CD4-positive, CD25-positive, alpha-beta regulatory T cell (primary cell): ENCODE measurements at regions not wholly inside any gene's neighbourhood (a gene's known extent, or its start where the extent isn't known, plus 50 kb on each side); places are given as distances from the start of the nearest gene placed in this dataset.

Experiments
- ATAC-seq, 2 donors: fragments of 150-1000 bp; cut with Tn5 transposase; one replicate each; pipeline ENCODE4 v1.10.0; 2021; ENCODE audit warnings: low read depth in 2 of 2, moderate number of reproducible peaks in 2 of 2, moderate library complexity in 1 of 2
- DNase-seq, 3 donors: peaks; one replicate each; pipeline versions ENCODE4 v3.0.0 to v3.0.0-alpha.2; 2012 to 2022; ENCODE audit warnings: mixed read lengths in 1 of 3
- H3K27ac ChIP-seq: one replicate; pipeline ENCODE4 v1.7.0; 2013; ENCODE audit warnings: mild to moderate bottlenecking, low read length; ENCODE audit not compliant: insufficient read depth, poor library complexity, severe bottlenecking
- H3K27me3 ChIP-seq: one replicate; pipeline ENCODE4 v1.7.0; 2013; ENCODE audit warnings: low read length; ENCODE audit not compliant: control insufficient read depth, insufficient read depth
- H3K36me3 ChIP-seq: one replicate; pipeline ENCODE4 v1.7.0; 2013; ENCODE audit warnings: mild to moderate bottlenecking, low read length, moderate library complexity; ENCODE audit not compliant: control insufficient read depth, insufficient read depth
- H3K4me1 ChIP-seq: 2 replicates; pipeline ENCODE4 v1.7.0; 2013; ENCODE audit warnings: mild to moderate bottlenecking, low read length; ENCODE audit not compliant: insufficient read depth, control insufficient read depth, poor library complexity, severe bottlenecking
- H3K4me3 ChIP-seq: one replicate; pipeline ENCODE4 v1.7.0; 2013; ENCODE audit warnings: low read depth, mild to moderate bottlenecking, low read length, moderate library complexity
- H3K9me3 ChIP-seq, 2 experiments: 1 replicate in 1 of 2; 2 replicates in 1 of 2; pipeline ENCODE4 v1.7.0; 2013; ENCODE audit warnings: low read length in 2 of 2, mild to moderate bottlenecking in 1 of 2, moderate library complexity in 1 of 2; ENCODE audit not compliant: control insufficient read depth in 2 of 2
- H3K27ac Mint-ChIP-seq, 3 donors: one replicate each; pipeline ENCODE4 v1.8.0; 2020 to 2022; ENCODE audit warnings: mild to moderate bottlenecking in 3 of 3, mixed read lengths in 3 of 3, moderate library complexity in 2 of 3
- H3K27me3 Mint-ChIP-seq: one replicate; pipeline ENCODE4 v1.8.0; 2022; ENCODE audit warnings: mild to moderate bottlenecking, mixed read lengths
- H3K36me3 Mint-ChIP-seq: one replicate; pipeline ENCODE4 v1.8.0; 2020; ENCODE audit warnings: mixed read lengths
- H3K4me1 Mint-ChIP-seq, 4 donors: one replicate each; pipeline ENCODE4 v1.8.0; 2020 to 2022; ENCODE audit warnings: mixed read lengths in 4 of 4, mild to moderate bottlenecking in 1 of 4
- H3K4me3 Mint-ChIP-seq, 4 donors: one replicate each; pipeline ENCODE4 v1.8.0; 2020 to 2022; ENCODE audit warnings: mild to moderate bottlenecking in 4 of 4, mixed read lengths in 4 of 4, moderate library complexity in 3 of 4
- H3K9me3 Mint-ChIP-seq, 7 donors: one replicate each; pipeline ENCODE4 v1.8.0; 2020 to 2022; ENCODE audit warnings: mixed read lengths in 7 of 7, mild to moderate bottlenecking in 3 of 7, moderate library complexity in 2 of 7

DNA sequence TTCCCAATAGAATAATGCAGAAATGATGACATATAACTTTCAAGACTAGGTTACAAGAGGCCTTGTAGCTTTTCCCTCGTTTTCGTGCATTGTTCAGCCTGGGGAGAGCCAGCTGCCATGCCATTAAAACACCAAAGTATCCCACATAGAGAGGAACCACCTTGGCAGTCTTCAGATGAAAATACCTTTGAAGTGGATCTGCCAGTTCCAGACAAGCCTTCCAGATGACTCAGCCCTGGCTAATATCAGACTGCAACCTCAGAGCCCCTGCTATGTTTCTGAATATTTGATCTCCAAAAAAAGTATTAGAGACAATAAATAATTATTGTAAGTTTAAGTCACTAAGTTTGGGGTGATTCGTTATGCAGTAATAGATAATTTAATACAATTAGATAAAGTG is 294.3 kb upstream of the GBE1 start:
- Mint-ChIP-seq H3K9me3 (peaks cover 0 to 4% (median 1%) of the 10 kb centered on the region in 7 donors), H3K27me3 (no peaks in the 10 kb centered on the region), H3K27ac (no peak overlapping the region), H3K4me3 (no peak overlapping the region), H3K36me3 (no peaks in the 10 kb centered on the region), H3K4me1 (no peaks in the 10 kb centered on the region)
- Histone ChIP-seq H3K4me1 (no peaks in the 10 kb centered on the region), H3K27ac (no peak overlapping the region), H3K27me3 (no peaks in the 10 kb centered on the region), H3K4me3 (no peak overlapping the region), H3K9me3 (no peaks in the 10 kb centered on the region), H3K36me3 (no peaks in the 10 kb centered on the region)
- ATAC-seq (no peak), DNase-seq (no peak)

DNA sequence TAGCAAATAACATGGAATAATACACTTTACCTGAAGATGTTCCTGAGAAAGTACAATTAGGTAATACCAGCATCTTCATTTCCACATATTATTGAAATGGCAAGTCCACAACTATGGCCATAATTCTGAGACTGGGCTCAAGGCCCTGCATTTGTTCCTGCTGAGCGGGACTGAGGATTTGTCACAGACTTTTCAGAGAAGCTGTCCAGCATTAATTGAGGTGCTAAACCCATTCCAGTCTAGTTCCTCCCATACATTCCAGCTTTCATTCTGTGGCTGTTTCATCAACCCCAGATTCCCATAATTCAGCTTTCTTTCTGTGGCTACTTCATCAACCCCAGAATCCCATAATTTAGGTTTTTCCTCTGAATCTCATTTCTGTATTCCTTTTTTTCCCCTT is 293.4 kb upstream of the GBE1 start:
- no peaks in the 10 kb centered on the region for H3K27me3 ChIP-seq
- no peak overlapping the region for H3K27ac ChIP-seq
- no peaks in the 10 kb centered on the region for H3K36me3 Mint-ChIP-seq
- H3K27ac Mint-ChIP-seq = no peak overlapping the region
- H3K4me1 ChIP-seq = no peaks in the 10 kb centered on the region
- no peak for ATAC-seq
- DNase-seq = no peak
- no peak overlapping the region for H3K4me3 Mint-ChIP-seq
- H3K4me3 ChIP-seq = no peak overlapping the region
- H3K36me3 ChIP-seq = no peaks in the 10 kb centered on the region
- no peaks in the 10 kb centered on the region for H3K27me3 Mint-ChIP-seq
- H3K4me1 Mint-ChIP-seq = no peaks in the 10 kb centered on the region
- no peaks in the 10 kb centered on the region for H3K9me3 ChIP-seq
- H3K9me3 Mint-ChIP-seq = peaks cover 0 to 7% (median 0%) of the 10 kb centered on the region in 7 donors

DNA sequence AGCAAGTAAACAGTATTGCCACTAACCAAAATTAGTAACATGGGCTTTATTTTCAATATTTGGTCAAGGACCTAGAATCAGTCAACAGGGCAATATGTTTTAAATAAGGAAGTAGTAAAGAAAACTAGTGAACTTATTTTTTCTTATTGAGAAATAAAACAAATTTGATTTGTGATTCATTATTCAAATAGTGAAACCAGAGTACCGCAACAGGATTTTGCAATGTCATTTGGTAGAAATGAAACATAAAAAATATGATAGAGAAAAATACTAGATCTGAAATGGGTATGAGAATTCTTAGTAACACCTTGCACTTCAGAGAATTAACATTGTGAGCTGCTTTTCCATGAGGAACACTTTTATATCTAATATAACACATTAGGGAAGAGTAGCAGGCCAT is 291.8 kb upstream of the GBE1 start:
- Histone ChIP-seq H3K36me3 (no peaks in the 10 kb centered on the region), H3K27ac (no peak overlapping the region), H3K27me3 (no peaks in the 10 kb centered on the region), H3K9me3 (no peaks in the 10 kb centered on the region), H3K4me3 (no peak overlapping the region), H3K4me1 (no peaks in the 10 kb centered on the region)
- no peak overlapping the region for H3K27ac Mint-ChIP-seq
- no peaks in the 10 kb centered on the region for H3K27me3 Mint-ChIP-seq
- ATAC-seq (no peak), DNase-seq (no peak)
- no peak overlapping the region for H3K4me3 Mint-ChIP-seq
- H3K36me3 Mint-ChIP-seq = no peaks in the 10 kb centered on the region
- H3K4me1 Mint-ChIP-seq = no peaks in the 10 kb centered on the region
- H3K9me3 Mint-ChIP-seq = peaks cover 0 to 7% (median 3%) of the 10 kb centered on the region in 7 donors

DNA sequence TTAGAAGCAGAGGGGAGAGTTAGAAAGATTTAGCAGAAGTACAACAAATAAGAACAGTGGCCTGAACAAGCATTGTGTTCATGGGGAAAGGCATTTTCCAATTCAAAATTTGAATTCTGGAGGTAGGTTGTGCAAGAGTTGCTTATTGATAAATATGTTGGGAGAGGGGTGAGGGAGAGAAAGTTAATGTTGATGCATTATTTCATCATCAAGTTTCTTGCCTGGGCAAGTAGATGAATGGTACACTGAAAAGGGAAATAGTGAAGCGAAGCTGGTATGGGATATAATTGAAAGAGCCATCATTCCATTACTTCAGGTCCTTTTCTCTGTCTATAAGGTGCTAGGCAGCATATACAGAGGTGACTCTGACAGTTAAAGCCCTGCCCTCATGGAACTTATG is 288.9 kb upstream of the GBE1 start:
- H3K36me3 ChIP-seq = no peaks in the 10 kb centered on the region
- no peak overlapping the region for H3K4me3 Mint-ChIP-seq
- no peaks in the 10 kb centered on the region for H3K4me1 Mint-ChIP-seq
- no peak overlapping the region for H3K27ac Mint-ChIP-seq
- H3K4me3 ChIP-seq = no peak overlapping the region
- H3K27me3 Mint-ChIP-seq = no peaks in the 10 kb centered on the region
- H3K27me3 ChIP-seq = no peaks in the 10 kb centered on the region
- DNase-seq (no peak), ATAC-seq (no peak)
- no peaks in the 10 kb centered on the region for H3K4me1 ChIP-seq
- no peaks in the 10 kb centered on the region for H3K9me3 ChIP-seq
- no peaks in the 10 kb centered on the region for H3K36me3 Mint-ChIP-seq
- H3K27ac ChIP-seq = no peak overlapping the region
- H3K9me3 Mint-ChIP-seq = peaks cover 2 to 8% (median 5%) of the 10 kb centered on the region in 7 donors

DNA sequence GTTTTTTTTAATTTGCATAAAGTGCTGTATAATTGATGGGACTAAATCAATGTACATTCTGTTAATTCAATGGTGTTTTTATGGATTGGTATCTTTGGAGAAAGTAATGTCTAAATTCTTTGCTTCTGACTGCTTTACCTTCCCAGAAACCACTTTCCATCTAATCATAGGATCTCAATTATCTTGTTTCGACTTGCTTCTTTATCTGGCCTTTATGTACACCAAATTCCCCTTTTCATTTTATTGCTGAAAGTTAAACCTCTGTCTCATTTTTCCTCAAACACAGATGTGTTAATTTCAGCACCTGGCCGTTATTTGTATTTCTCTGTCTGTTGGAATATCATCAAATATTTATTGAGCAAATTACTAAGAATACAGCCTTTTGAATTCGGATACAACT is 287.3 kb upstream of the GBE1 start:
- H3K4me1 ChIP-seq = no peaks in the 10 kb centered on the region
- Mint-ChIP-seq H3K36me3 (no peaks in the 10 kb centered on the region), H3K27me3 (no peaks in the 10 kb centered on the region), H3K4me1 (no peaks in the 10 kb centered on the region), H3K27ac (no peak overlapping the region), H3K4me3 (no peak overlapping the region), H3K9me3 (peaks cover 2 to 10% (median 6%) of the 10 kb centered on the region in 7 donors)
- H3K9me3 ChIP-seq = no peaks in the 10 kb centered on the region
- no peak overlapping the region for H3K4me3 ChIP-seq
- ATAC-seq (no peak), DNase-seq (no peak)
- no peaks in the 10 kb centered on the region for H3K27me3 ChIP-seq
- H3K36me3 ChIP-seq = no peaks in the 10 kb centered on the region
- H3K27ac ChIP-seq = no peak overlapping the region

GRCh38 chr3:82044930-82045705 is 283.7 kb upstream of the GBE1 start:
- Mint-ChIP-seq H3K27ac (no peak overlapping the region), H3K4me1 (no peaks in the 10 kb centered on the region), H3K27me3 (no peaks in the 10 kb centered on the region), H3K36me3 (no peaks in the 10 kb centered on the region), H3K9me3 (peaks cover 1 to 10% (median 5%) of the 10 kb centered on the region in 7 donors), H3K4me3 (no peak overlapping the region)
- Histone ChIP-seq H3K4me1 (no peaks in the 10 kb centered on the region), H3K27me3 (no peaks in the 10 kb centered on the region), H3K9me3 (no peaks in the 10 kb centered on the region), H3K4me3 (no peak overlapping the region), H3K27ac (no peak overlapping the region), H3K36me3 (no peaks in the 10 kb centered on the region)
- DNase-seq (no peak), ATAC-seq (no peak)

DNA sequence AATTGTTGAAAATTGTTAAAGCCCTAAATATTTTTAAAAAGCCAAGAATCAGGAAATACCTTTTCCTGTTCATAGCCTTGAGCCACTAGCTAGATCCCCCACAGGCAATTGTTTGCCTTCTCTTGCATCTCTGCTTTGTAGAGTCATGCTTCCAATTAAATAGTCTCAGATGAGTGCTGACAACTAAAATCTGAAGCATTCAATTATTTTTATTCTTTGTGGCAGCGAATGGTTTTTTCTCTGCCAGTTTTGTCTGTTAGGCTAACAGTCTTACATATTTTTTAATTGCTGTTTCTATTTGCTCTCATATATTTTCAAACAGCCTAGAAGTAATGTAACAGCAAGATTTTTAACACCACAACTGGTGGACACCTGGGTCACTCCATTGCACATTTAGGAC is 277.1 kb upstream of the GBE1 start:
- no peaks in the 10 kb centered on the region for H3K36me3 Mint-ChIP-seq
- Histone ChIP-seq H3K27me3 (no peaks in the 10 kb centered on the region), H3K36me3 (no peaks in the 10 kb centered on the region), H3K4me3 (no peak overlapping the region), H3K4me1 (no peaks in the 10 kb centered on the region), H3K27ac (no peak overlapping the region), H3K9me3 (peaks cover 0 to 1% of the 10 kb centered on the region in 2 experiments)
- H3K4me1 Mint-ChIP-seq = no peaks in the 10 kb centered on the region
- H3K9me3 Mint-ChIP-seq = peaks cover 1 to 8% (median 3%) of the 10 kb centered on the region in 7 donors
- no peak for ATAC-seq
- H3K27me3 Mint-ChIP-seq = no peaks in the 10 kb centered on the region
- H3K4me3 Mint-ChIP-seq = no peak overlapping the region
- no peak overlapping the region for H3K27ac Mint-ChIP-seq
- no peak for DNase-seq

- Histone ChIP-seq H3K27ac (no peak overlapping the region), H3K27me3 (no peaks in the 10 kb centered on the region), H3K9me3 (no peaks in the 10 kb centered on the region), H3K4me3 (no peak overlapping the region), H3K36me3 (no peaks in the 10 kb centered on the region), H3K4me1 (no peaks in the 10 kb centered on the region)
- no peak overlapping the region for H3K4me3 Mint-ChIP-seq
- no peaks in the 10 kb centered on the region for H3K4me1 Mint-ChIP-seq
- no peaks in the 10 kb centered on the region for H3K36me3 Mint-ChIP-seq
- no peaks in the 10 kb centered on the region for H3K27me3 Mint-ChIP-seq
- H3K9me3 Mint-ChIP-seq = peaks cover 0 to 6% (median 3%) of the 10 kb centered on the region in 7 donors
- DNase-seq = no peak
- ATAC-seq = no peak
- no peak overlapping the region for H3K27ac Mint-ChIP-seq
Observed at GRCh38 chr3:82033186-82033585, 271.7 kb upstream of the GBE1 start.
